ENCODE measurements at regions not wholly inside any gene's neighbourhood (a gene's known extent, or its start where the extent isn't known, plus 50 kb on each side); places are given as distances from the start of the nearest gene placed in this dataset.
"Not testable (repeated sequence)": the region's sequence is repeated elsewhere in the genome, so short reads cannot be mapped to it uniquely, and the experiment has no call there.

DNA sequence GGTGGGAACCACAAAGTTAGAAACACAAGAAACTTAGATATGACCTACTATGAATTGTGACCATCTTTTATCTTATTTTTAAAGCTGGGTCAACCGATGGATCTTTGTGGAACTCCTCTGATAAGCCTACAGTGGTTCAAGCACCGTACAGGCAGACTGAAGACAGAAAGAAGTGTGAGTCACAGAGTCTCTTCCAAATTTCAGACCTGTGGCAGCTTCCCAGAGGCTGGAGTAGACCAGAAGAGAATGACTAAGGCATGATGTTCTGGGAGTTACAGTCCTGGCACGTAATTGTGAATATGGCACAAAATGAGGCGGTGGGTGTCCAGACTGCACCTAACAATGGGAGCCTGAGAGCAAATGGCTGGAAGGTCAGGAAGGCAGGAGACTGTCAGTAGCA is 70.0 kb downstream of the LMO4 start:
- no peak for DNase-seq

DNA sequence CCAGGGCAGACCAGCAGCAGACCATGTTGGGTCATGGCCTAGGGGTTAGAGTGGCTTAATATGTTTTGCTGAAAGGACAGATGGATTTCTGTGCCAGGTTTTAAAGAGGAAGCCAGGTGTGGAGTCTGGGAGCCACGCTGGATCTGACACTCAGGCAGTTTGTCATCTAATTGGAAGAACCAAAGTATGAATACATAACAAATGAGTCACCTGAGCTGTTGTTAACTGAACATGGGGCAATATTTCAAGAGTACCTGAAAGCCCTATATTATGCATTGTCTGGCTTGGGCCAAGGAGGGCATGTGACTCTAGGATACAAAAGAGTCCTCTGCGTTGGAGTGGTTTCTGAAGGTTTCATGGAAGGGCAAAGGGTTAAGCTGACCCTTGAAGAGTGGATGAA is 70.6 kb downstream of the LMO4 start:
- no peak for DNase-seq

DNA sequence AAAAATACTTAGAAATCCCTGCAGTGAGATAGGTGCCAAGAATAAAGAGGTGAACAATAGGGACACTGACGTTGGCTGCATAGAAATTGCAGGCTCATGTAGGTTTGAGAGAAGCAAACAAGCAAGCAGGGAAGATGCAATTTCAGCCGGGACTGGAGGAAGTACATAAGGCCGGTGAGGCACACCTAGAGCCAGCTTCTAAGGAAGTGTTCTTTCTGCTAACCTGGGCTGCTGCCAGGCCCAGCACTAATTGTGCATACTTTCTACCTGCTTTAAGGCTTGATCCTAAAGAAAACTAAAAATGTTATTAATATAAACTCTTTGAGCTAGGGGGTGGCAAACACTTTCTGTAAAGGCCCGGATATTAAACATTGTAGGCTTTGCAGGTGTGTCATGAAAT is 71.0 kb downstream of the LMO4 start:
- no peak for DNase-seq

DNA sequence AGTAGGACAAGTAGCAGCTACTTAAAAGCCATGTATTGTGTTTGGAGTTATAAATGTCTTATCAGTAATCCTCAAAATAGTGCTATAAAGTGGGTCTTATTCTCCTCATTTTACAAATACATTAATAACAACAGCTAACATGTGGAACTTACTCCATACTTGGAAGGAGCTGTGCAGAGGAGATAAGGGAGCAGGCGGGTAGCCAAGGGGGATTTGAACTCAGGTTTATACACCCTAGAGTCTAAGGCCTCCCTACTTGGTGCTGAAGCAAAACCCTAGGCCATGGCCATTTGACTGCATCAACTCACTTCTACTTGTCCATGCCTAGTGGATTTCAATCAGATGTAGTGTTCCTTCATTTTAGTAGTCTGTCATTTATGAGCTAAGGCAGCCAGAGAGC is 72.1 kb downstream of the LMO4 start:
- DNase-seq: no peak

DNA sequence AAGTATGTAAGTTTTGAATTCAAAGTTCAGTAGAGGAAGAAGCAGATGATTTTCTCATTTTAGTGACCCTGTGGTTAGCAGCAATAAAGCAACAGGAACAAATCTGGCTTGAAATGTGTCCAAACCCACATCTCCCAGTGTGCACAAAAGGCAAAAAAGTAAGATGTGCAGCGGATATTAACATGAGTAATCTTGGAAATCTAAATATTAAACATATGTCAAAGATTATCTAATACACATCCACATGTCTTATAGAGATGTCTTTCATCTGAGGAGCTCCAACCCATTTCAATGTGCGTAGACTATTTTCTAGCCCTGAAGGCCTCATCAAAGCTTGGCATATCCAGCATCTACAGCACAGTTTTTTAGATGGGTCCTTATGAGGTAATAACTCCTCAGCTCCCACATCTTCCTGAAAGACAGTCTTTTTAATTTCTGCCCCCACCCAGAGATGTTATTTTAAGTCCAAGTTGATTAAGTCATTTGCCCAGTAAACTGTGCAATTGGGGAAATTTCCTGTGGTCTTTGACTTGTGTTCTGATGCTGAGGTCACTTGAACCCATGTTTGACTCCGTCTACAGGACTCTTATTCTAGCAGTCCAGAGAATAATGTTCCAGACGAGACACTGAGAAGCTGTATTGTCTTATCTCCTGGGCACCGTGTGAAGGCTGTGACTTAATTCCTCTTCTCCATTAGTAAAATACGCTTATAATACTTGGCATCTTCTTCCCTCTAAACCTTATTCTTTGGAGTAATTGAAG is 73.7 kb downstream of the LMO4 start:
- DNase-seq: peak; percentile 62

DNA sequence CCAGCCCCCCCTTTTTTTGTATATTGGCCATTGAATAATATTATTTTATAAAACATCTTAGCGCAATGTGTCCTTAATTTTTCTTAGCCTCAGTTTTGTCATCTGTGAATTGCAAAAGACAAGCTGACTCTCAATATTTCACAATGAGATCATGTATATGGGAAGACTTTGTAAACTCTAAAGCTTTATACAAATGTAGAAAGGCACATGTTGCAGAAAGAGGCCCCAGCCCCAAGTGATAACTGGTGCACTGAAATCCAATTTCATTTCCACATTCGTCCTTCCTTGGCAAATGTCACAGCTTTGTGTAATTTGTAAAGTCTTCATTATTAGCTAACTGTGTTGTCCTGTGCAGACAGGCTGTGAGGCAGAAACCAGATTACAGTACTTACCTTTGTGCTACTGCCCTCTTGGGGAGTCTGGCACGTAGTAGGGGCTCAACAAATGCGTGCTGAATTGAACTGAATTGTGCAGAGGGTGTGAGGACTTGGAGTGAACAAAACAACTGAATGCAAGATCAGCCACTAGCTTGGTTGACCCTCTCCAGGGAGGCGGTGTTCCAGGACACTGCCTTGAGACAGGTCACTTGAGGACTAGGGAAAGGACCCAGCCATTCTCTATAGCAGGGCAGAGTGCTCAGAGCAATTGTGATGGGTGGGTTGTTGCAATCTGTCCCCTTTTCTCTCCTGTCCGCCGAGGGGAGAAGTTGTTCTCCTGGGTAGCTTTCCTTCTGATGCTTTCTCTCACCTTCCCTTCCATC is 74.6 kb downstream of the LMO4 start:
- DNase-seq: no peak

DNA sequence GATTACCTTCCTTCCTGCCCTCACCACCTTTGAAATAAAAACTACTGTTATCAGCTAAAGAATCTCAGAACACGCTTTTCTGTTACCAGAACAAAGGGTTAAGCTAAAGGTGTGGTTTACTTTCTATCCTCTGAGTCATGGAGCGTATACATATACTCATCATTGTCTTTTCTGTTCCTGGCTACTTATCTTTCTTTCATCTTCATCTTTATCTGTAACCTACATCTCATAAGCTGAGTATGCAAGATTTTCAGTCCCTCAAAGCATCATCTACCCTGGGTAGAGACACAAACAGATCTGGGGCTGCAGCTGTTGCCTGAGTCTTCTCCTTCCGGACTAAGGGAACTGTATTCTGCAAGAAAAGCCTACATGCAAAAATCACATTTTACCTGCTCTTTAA is 75.6 kb downstream of the LMO4 start:
- no peak for DNase-seq

DNA sequence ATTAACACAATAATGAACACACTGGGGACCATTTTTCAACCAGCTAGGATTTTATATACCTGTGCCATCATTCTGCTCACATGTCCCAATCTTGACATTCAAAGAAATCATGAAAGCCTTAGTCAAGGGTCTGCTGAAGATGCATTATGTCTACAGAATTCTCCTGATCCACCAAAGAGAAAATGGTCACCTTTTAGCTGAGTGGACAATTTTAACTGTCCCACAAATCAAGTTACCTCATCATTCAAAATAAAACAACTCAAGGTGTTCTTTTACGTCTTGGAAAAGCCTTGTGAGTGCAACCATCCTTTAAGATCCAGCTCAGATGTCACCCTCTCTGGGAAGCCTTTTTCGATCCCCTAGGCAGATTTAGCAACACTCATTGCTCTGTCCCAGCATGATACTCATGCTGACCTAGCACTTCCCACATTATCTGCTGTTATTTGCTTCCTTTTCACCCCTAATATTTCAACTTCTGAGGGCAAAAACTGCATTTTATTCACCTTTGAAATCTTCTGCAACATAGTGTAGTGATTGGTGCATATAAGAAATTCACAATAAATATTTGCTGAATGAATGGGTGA is 80.1 kb downstream of the LMO4 start:
- no peak for DNase-seq

DNA sequence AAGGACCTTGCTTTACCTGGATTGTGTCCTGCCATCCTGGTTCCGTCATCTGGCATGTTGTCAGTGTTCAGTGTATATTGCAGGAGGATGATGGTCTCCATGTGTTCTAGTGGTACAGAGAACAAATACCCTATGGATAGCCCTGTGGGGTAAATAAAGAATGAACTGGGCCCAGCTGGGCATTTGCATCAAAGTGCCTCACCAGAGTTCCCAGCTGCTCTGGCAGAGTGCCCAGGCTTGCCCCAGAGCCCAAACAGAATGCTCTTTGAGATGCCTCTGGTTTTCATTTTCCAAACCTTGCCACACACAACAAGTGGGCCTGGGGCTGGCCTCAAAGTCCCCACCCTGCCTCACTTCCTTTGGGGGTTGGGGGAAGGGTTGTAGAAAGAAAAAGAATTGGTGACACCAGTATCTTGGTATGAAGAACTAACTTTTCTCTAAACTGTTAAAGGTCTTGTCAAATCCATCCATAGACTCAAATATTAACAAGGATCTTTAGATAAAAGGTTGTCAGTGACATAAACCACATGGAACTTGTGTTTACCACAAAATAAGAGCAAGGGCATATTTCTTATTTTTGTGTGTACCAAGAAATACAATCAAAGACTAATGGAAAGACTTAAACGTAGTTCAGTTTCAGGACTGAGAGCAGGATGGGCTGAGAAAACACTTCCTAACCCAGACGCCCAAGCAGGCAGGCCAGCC is 82.2 kb downstream of the LMO4 start:
- DNase-seq: peak; percentile 51

DNA sequence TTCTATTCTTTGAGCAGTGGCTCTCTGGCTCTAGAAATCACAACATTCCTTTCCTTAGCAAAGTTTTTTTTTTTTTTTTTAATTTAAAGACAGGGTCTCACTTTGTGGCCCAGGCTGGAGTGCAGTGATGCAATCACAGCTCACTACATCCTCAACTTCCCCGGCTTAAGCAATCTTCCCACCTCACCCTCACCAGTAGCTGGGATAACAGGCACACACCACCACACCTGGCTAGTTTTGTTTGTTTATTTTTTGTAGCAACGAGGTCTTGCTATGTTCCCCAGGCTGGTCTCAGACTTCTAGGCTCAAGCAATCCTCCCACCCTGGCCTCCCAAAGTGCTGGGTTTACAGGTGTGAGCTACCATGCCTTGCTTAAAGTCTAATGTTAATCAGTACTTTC is 85.2 kb downstream of the LMO4 start:
- DNase-seq: not testable (repeated sequence)

DNA sequence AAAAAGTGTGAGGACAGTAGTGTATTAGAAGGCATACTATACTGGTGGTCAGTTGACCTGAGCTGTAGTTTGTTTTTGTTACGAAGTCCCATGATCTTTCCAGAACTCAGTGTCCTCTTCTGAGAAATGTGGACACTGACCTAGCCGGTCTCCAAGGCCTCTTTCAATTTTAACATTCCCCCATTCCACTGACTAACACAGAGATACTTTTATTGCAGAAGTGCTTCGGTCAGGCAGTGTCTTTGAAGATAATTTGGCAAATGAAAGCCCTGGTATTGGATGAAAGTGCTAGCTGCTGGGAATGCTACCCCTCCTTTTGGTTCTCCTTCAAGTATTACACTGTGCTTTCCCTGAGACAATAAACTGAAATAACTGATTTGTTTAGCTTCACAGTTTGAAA is 89.4 kb downstream of the LMO4 start:
- DNase-seq: no peak

DNA sequence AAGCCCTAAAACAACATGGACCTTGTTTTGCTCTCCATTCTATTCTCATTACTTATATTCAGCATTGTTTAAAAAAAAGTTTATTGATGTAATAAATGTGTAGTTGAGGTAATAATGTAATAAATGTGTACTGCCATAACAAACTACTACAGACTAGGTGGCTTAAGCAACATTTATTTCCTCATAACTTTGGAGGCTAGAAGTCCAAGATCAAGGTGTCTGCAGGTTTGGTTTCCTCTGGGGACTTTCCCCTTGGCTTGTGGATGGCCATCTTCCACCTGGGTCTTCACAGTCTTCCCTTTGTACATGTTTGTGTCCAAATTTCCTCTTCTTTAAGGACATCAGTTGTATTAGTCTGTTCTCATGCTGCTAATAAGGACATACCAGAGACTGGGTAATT is 93.1 kb downstream of the LMO4 start:
- DNase-seq: no peak

DNA sequence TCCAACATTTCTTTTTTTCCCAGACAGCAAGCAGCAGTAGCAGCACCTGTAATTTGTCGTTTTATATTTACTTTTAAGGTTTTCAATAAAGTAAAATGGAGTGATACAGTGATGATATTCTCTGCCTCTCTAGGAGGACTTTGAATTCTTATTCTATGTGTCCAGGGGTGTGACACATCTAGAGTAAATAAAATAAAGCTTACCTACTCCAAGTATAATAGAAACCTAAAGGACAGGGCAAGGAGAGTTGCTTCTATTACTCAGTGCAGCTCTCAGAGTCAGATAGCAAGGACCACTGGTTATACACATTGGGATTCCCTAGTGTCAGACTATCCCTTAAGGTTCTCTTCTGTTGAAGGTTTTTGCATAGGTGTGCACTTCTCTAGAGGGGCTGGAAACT is 95.9 kb downstream of the LMO4 start:
- no peak for DNase-seq

DNA sequence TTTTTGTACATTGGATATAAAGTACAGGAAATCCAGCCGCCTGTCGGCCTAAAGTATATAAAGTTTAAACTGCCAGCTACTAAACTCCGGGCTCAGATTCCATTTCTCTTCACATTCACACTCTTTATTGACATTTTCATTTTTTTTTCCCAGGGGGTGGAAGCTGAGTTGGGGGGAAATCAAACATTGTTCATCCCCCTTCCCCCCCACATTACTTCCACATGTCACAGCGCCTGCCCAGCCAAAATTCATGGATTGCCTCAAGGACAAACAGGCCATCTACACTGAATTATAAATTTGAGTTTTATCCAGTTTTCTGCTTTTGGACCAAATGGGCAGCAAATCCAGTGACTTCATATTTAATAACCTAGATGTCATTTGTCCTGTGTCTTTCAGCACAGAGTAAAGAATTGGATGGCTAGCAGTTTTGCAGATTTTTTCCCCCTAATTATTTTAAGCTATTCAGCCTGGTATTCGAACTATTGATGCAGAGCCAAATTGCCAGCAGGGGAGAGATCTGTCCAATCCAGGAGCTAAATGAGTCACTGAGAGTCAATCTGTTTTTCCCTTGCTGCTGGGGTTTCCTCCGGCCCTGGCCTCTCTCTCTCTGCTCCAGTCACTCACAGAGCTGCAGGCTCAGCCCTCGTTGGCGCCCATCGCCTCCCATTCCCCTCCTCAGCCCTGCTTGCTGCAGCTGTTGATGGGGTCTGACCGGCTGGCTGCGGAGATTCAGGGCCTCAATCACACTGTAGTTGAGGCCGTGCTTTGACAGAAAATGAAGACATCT is 98.0 kb downstream of the LMO4 start:
- peak; percentile 45 for DNase-seq

DNA sequence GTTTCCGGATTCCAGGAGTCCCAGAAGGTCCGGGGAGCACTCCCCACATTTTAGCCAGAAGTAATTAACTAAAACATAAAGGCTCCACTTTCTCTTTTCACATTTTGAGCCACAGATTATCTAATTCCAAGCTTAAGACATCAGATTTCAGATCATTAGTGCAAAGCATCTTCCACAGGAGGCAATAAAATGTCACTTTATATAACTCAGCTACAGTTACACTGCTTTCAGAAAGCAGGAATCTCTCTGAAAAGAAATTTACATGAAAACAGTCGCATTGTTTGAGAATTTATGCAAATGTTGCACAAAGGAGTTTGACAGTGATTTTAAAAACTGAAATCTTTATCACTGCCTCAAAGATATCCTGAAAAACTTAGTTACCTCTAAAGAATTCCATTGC is 99.7 kb downstream of the LMO4 start:
- no peak for DNase-seq

DNA sequence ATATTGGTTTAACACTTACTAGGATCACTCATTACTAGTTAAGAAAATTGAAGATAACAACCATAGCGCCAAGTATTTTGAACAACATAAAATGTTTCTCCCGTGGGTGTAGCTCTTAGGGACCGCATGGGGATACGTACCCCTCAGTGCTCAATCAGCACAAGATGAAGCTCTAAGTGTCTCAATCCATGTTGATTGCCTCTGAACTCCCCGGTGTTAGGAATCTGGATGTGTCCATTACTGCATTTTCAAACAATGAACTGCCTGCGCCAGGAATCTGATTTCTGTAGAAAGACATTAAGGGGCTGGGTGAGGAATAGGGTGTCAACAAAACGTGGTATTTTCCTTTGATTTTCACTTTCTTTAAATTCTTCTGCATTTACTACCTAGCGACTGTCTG is 100.2 kb downstream of the LMO4 start:
- no peak for DNase-seq

DNA sequence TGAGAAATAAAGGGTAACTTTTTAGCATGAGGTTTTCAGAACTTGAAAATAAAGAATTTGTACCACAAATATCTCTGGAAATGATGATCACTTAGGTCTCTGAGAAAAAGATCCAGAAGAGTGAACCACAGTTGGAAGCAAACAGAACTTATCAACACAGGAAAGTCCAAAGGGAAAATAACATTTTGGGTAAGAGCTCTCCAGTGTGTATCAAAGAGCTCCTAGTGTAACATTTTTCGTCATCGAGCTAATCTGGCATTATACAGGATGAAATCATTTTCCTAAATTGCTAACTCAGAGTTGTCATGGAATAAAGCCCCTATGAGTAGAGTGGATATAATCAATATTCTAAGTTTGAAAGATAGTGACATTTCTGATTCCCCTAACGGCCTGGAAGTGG is 104.0 kb downstream of the LMO4 start:
- DNase-seq: no peak

DNA sequence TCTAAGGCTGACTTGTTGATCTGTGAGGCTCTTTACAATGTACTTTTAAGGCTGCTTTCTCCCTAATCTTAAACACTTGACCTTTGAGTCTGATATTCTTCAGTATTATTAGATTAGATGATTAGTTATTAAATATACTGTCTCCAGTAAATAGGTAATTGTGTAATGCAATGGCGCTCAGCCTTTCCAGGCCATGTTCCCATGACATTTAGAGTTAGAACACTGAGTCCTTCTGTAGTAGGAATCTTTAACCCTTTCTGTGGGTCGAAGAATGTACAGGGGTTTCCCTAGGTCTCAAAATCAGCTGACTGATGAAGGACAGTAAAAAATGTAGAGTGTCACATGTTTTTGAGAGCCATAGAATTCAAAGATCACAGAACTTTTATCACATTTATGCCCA is 104.4 kb downstream of the LMO4 start:
- not testable (repeated sequence) for DNase-seq

DNA sequence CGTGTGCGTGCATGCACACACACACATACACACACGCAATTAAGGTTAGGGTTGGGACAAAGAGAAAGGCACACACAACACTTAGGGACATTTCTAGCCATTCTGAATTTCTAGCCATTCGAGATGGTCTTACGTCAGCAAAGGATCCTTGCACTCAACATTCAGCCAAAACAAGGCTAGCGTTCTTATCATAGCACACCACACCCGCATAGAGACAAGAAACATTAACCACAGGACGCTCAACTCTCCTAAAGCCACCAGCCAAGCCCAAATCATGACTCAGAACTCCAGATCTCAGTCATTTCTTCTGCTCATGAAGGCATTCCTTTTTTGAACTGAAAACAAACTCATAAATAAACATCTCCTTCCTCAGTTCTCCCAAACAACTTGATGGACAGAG is 106.8 kb downstream of the LMO4 start:
- DNase-seq: no peak

DNA sequence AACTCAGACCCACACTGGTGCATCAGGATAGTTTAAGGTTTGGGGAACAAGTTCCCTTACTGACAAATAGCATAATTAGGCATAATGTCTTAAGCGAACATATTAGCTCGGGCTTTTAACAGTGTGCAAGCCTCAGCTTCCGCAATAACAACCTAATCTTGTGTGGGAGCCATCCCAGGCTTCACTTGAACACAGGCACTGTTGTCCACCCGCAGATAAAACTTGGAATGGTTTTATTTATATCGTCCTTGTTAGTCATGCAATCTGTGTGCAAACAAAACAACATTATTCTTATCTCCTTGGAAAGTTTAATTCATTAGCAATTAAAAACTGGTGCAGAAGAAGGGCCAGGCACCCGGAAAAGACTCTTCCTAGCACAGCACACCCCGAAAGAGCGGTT is 107.4 kb downstream of the LMO4 start:
- not testable (repeated sequence) for DNase-seq

DNA sequence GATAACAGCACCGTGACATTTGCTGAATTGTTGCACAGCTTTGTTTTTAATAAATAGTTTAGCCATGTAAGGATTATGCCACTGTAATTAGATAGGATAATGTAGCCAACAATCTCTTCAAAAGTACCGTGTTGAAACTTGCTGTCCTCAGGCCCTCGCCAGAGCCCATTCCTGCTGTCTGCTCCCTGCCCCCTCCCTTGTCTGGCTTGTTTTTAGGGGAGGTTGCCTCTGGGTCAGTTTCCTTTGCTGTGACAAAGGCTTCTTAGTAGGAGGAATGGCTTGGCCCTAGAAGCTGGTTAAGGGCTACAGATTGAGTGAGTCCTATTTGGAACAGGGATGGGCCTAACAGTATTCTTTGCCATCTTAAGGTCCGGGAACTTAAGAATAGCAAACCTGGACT is 107.9 kb downstream of the LMO4 start:
- no peak for DNase-seq

DNA sequence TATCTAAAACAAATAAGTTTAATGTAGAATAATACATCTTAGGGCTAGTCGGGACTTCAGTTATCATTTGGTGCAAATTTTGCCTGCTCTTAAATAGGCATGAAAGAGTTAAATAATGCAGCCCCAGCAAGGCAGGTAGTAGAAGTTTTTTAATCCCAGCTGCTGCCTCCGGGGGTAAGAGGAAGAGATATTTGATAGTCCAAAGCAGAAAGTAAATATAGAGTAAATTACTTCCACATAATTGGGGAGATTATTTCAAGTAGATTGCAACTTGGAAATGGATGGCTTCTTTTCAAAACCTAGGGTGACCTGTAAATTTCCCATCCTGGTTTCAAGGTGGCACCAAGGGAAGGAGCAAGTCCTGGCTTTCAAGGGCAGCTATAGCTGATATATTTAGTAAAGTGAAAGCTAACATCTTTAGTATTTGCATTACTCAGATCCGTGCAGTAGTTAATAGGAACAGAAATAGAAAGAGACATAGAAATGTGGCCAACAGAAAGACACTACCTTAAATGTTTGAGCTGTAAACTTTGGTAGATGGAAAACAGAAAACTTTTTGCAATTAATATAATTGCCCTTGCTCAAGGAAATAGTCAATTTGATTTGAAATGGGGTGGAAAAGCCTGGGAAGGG is 109.1 kb downstream of the LMO4 start:
- no peak for DNase-seq
